ENCODE measurements at regions not wholly inside any gene's neighbourhood (a gene's known extent, or its start where the extent isn't known, plus 50 kb on each side); places are given as distances from the start of the nearest gene placed in this dataset.

DNA sequence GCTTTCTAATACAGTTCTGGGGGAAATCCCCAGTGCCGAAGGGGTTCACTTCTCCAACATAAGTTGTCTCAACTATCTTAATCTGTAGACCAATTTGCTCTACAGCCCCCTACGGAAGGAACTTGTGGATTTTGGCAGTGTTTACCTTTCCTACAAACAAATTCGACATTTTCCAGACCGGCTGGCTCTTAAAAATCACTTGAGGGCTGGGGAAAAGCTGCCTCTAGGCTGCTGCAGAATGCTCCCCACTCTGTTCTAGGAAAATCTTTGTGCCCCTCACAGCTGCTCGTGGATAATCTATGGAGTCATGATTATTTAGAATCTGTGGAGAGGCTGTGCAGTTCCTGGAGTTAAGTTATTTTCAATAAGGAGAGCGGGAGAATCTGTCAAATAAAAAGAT, 474.6 kb upstream of the FZD8 start (continued):
- no peak for TF ChIP-seq POLR2AphosphoS5 (IDR thresholded peaks at IDR 0.05; ENCODE audit: low read depth, low read length)
- TF ChIP-seq ZNF274 (IDR thresholded peaks at IDR 0.05; ENCODE audit: borderline replicate concordance, extremely low read depth, low read length), result no peak
- no peak for TF ChIP-seq CHD1 (IDR thresholded peaks at IDR 0.05; ENCODE audit: low read depth, low read length)
